Lower lobe of right lung (tissue), 2 donors: ENCODE measurements at regions not wholly inside any gene's neighbourhood (a gene's known extent, or its start where the extent isn't known, plus 50 kb on each side); places are given as distances from the start of the nearest gene placed in this dataset.

Experiments
- ATAC-seq, 2 donors: fragments of 200-7000 bp; cut with Tn5 transposase; one replicate each; pipeline ENCODE4 v1.9.1; 2020 to 2022; ENCODE audit warnings: mild to moderate bottlenecking in 2 of 2, moderate library complexity in 2 of 2
- DNase-seq: peaks from one replicate; pipeline ENCODE4 v3.0.0-alpha.2; 2020
- H3K27ac ChIP-seq: fragments of 200-600 bp; one replicate; pipeline ENCODE4 v1.8.0; 2022
- H3K27me3 ChIP-seq: fragments of 200-600 bp; one replicate; pipeline ENCODE4 v1.8.0; 2022; ENCODE audit warnings: low read depth
- H3K36me3 ChIP-seq: fragments of 200-600 bp; one replicate; pipeline ENCODE4 v1.8.0; 2022; ENCODE audit warnings: mild to moderate bottlenecking
- H3K4me1 ChIP-seq: fragments of 200-600 bp; one replicate; pipeline ENCODE4 v1.8.0; 2022
- H3K4me3 ChIP-seq: fragments of 200-600 bp; one replicate; pipeline ENCODE4 v1.8.0; 2022; ENCODE audit warnings: mild to moderate bottlenecking
- H3K9me3 ChIP-seq: fragments of 200-600 bp; one replicate; pipeline ENCODE4 v1.8.0; 2022
- intact Hi-C: fragments of 100-400 bp; cut with DNase I; formaldehyde crosslinking; loops from one replicate; pipeline ENCODE4 v1.11.0; 2022
- TF ChIP-seq, protein P1 (sequence below): fragments of 200-600 bp; IDR thresholded peaks from one replicate; pipeline ENCODE4 v1.8.0; 2022; ENCODE audit warnings: antibody characterized with exemption, mild to moderate bottlenecking
- donor health status: DM: no; HTN: yes; CAD: no; lungs with severe emphysema.

DNA sequence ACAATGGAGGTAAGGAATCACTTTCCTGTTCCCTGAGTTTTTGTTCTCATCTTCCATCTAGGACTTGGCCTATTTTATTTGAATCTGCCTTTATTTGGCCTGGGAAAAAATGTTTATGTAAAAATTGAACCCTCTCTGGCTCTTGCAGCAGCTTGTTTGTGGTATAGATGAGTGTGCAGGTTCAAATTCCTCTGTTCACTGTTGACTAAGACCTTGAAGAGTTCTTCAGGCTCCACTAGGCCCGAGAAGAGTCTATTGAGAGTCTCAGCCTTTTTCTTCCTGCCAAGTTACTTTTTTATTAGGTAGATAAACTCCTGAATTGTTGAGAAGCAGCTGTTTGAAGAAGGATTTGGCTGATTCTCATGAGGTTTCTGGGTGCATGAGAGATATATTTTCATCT is 248.8 kb upstream of the ADGRL2 start:
- H3K9me3 ChIP-seq, result no peaks in the 10 kb centered on the region
- intact Hi-C loops, result no loop called here
- TF ChIP-seq, protein P1, sequence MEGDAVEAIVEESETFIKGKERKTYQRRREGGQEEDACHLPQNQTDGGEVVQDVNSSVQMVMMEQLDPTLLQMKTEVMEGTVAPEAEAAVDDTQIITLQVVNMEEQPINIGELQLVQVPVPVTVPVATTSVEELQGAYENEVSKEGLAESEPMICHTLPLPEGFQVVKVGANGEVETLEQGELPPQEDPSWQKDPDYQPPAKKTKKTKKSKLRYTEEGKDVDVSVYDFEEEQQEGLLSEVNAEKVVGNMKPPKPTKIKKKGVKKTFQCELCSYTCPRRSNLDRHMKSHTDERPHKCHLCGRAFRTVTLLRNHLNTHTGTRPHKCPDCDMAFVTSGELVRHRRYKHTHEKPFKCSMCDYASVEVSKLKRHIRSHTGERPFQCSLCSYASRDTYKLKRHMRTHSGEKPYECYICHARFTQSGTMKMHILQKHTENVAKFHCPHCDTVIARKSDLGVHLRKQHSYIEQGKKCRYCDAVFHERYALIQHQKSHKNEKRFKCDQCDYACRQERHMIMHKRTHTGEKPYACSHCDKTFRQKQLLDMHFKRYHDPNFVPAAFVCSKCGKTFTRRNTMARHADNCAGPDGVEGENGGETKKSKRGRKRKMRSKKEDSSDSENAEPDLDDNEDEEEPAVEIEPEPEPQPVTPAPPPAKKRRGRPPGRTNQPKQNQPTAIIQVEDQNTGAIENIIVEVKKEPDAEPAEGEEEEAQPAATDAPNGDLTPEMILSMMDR, result no peak
- no peaks in the 10 kb centered on the region for H3K27me3 ChIP-seq
- ATAC-seq (peak; percentile 83 to 94), DNase-seq (no peak)
- H3K27ac ChIP-seq, result no peak overlapping the region
- peaks cover 9% of the 10 kb centered on the region for H3K4me1 ChIP-seq
- H3K36me3 ChIP-seq, result no peaks in the 10 kb centered on the region
- H3K4me3 ChIP-seq, result no peak overlapping the region

DNA sequence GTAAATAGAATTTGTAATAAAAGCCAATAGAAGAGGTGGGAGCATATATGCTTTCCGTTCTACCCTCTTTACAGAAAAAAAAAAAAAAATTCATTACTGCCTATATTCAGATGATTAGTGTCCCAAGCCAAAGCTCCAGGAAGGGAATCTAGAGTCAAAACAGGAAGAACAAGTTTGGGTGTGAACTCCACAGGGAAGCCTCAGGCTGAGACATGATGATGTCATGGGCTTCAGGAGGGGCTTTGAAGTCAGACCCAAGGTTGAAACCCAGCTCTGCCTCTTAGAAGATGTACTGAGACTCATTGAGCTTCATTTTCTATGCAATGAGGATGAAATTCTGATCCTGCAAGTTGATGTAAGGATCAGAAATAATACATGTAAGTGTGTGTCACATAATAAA is 250.0 kb upstream of the ADGRL2 start:
- H3K27me3 ChIP-seq, result no peaks in the 10 kb centered on the region
- ATAC-seq (peak; percentile 42 to 56), DNase-seq (no peak)
- H3K9me3 ChIP-seq, result no peaks in the 10 kb centered on the region
- TF ChIP-seq, protein P1, result no peak
- peaks cover 9% of the 10 kb centered on the region for H3K4me1 ChIP-seq
- no peaks in the 10 kb centered on the region for H3K36me3 ChIP-seq
- no peak overlapping the region for H3K27ac ChIP-seq
- H3K4me3 ChIP-seq, result no peak overlapping the region
- intact Hi-C loops, result no loop called here

DNA sequence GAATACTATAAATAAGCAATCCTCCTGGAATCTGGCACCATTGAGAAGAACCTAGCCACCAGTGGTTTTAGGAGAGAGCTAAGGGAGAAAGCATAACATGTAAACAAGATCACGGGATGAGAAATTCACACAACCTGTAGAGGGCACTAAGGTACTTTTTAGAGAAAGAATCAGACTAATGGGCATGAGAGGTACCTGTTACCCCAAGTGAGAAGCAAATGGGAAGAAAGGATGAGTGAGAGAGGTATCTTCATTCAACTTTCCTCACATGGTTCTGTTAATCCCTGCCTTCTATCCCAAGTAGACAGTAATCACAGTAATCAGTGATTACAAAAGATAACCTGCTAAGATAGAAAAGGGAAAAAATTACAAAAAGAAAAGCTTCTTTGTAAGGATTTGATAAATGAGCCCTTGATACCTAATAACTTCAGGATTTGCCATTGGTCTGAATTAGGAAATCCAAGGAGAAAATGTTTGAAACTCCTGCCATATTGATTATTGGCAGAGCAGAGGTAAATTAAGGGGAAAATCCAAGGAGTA is 251.1 kb upstream of the ADGRL2 start:
- no peaks in the 10 kb centered on the region for H3K36me3 ChIP-seq
- no peak overlapping the region for H3K27ac ChIP-seq
- H3K27me3 ChIP-seq, result no peaks in the 10 kb centered on the region
- H3K4me1 ChIP-seq, result peaks cover 9% of the 10 kb centered on the region
- TF ChIP-seq, protein P1, result peak; percentile 44
- intact Hi-C loops, result no loop called here
- H3K4me3 ChIP-seq, result no peak overlapping the region
- ATAC-seq (peak; percentile 56 to 79), DNase-seq (no peak)
- no peaks in the 10 kb centered on the region for H3K9me3 ChIP-seq

DNA sequence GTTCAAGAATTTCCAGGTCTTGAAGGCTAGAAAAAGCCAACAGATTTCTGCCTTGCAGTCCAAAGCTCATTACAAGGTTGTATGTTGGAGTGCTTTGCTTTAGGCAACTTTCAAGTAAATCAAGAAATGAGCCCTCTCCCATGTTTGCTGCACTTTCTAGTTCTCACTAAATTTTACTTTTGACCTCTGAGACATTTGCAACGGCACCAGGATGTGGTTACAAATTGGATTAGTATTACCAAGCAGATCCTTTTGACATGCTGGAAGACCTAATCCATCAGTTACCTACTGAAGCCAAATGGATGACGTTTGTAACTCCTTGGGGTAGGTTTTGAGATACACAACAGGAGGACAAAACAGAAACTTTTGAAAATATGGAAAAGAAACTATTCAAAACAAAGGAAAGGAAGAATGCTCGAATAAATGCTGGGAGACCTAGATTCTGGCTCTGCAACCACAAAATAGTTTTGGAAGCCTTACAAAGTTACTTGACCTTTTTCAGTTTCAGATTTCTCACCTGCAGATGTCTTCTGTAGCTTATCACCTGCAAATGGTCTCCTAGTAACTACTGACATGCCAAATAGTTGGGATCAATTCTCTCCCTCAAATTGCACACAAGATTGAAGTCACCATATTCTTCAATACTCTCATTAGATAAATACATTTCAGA is 251.7 kb upstream of the ADGRL2 start:
- Histone ChIP-seq H3K9me3 (no peaks in the 10 kb centered on the region), H3K27me3 (no peaks in the 10 kb centered on the region), H3K4me1 (peaks cover 9% of the 10 kb centered on the region), H3K4me3 (no peak overlapping the region), H3K27ac (no peak overlapping the region), H3K36me3 (no peaks in the 10 kb centered on the region)
- ATAC-seq (no peak), DNase-seq (no peak)
- TF ChIP-seq, protein P1, result no peak
- intact Hi-C loops, result no loop called here

DNA sequence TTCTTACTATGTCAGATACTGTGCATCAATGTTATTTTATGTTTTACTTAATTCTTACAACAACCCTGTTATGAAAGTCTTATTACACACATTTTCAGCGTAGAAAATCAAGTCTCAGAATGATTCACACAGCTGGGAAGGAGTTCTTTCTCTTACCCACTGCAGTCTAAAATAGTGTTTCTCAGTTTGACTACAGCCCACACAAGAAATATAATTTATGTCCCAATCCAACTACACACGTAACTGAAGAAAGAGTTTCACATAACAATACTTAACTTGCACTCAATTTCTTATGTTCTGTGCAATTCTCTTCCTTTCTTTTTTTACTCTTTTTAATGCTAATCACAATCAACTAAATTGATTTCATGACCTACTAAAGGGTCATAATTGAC is 252.8 kb upstream of the ADGRL2 start:
- intact Hi-C loops, result no loop called here
- no peak for ATAC-seq

More for the DNA sequence above, 252.8 kb upstream of the ADGRL2 start:
- Histone ChIP-seq H3K4me1 (peaks cover 9% of the 10 kb centered on the region), H3K27me3 (no peaks in the 10 kb centered on the region), H3K27ac (no peak overlapping the region), H3K9me3 (no peaks in the 10 kb centered on the region), H3K36me3 (no peaks in the 10 kb centered on the region), H3K4me3 (no peak overlapping the region)
- TF ChIP-seq, protein P1, result no peak
- DNase-seq, result no peak
